Activated CD4-positive, alpha-beta memory T cell treated with anti-CD3 and anti-CD28 coated beads, Interleukin-2, amount 10 ng/mL, durations not matched to agents 7 days and 5 days (primary cell): ENCODE measurements at regions not wholly inside any gene's neighbourhood (a gene's known extent, or its start where the extent isn't known, plus 50 kb on each side); places are given as distances from the start of the nearest gene placed in this dataset.

Source experiments
- CTCF ChIA-PET: fragments of 350-600 bp; sonication (Branson Sonifier 250); formaldehyde crosslinking; loops from one replicate; lab custom pipeline; 2021; ENCODE audit warnings: antibody characterized with exemption, inconsistent platforms; lab: Charles Lee
- POLR2A ChIA-PET: fragments of 350-600 bp; sonication (Branson Sonifier 250); formaldehyde crosslinking; loops from one replicate; lab custom pipeline; 2021; ENCODE audit warnings: antibody characterized with exemption; lab: Charles Lee
- DNase-seq: peaks from one replicate; pipeline ENCODE4 v3.0.0-alpha.2; 2020
- H3K27ac Mint-ChIP-seq: one replicate; pipeline ENCODE4 v1.8.0; 2021; ENCODE audit warnings: mild to moderate bottlenecking, mixed read lengths
- H3K27me3 Mint-ChIP-seq: one replicate; pipeline ENCODE4 v1.8.0; 2021; ENCODE audit warnings: mixed read lengths
- H3K36me3 Mint-ChIP-seq: one replicate; pipeline ENCODE4 v1.8.0; 2021; ENCODE audit warnings: low read depth, mixed read lengths
- H3K4me1 Mint-ChIP-seq: one replicate; pipeline ENCODE4 v1.8.0; 2021; ENCODE audit warnings: mixed read lengths
- H3K4me3 Mint-ChIP-seq: one replicate; pipeline ENCODE4 v1.8.0; 2021; ENCODE audit warnings: mild to moderate bottlenecking, mixed read lengths
- H3K9me3 Mint-ChIP-seq: one replicate; pipeline ENCODE4 v1.8.0; 2021; ENCODE audit warnings: mixed read lengths

DNA sequence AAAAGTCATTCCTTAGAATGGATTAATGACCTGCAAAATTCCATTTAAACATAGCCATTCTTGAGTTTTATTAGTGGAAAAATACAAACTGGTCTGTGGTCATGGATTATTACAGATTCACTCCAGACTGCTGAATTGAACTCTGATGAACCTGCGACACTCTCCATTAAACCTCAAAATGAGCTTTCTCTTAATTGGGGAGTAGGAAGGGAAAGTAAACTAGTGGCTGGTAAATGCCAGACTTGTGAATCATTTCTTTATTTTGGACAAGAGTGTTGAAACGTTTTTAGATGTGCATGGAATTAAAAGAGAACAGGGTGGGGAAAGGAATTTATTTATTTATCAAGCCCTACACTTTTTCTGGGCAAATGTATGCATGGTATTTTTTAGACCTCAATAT lies 321.2 kb upstream of the FANCL start:
- H3K9me3 Mint-ChIP-seq: no peaks in the 10 kb centered on the region
- no peaks in the 10 kb centered on the region for H3K36me3 Mint-ChIP-seq
- H3K27me3 Mint-ChIP-seq: no peaks in the 10 kb centered on the region
- no peak for DNase-seq
- H3K27ac Mint-ChIP-seq: no peak overlapping the region
- ChIA-PET POLR2A (no interaction called here), CTCF (no interaction called here)
- H3K4me3 Mint-ChIP-seq: no peak overlapping the region
- no peaks in the 10 kb centered on the region for H3K4me1 Mint-ChIP-seq

- H3K27me3 Mint-ChIP-seq: no peaks in the 10 kb centered on the region
- no peaks in the 10 kb centered on the region for H3K4me1 Mint-ChIP-seq
- H3K36me3 Mint-ChIP-seq: no peaks in the 10 kb centered on the region
- POLR2A ChIA-PET: no interaction called here
- DNase-seq: no peak
- no peak overlapping the region for H3K4me3 Mint-ChIP-seq
- CTCF ChIA-PET: no interaction called here
- H3K9me3 Mint-ChIP-seq: no peaks in the 10 kb centered on the region
- H3K27ac Mint-ChIP-seq: no peak overlapping the region
Measured at GRCh38 chr2:58560531-58560930, 319.4 kb upstream of the FANCL start.

DNA sequence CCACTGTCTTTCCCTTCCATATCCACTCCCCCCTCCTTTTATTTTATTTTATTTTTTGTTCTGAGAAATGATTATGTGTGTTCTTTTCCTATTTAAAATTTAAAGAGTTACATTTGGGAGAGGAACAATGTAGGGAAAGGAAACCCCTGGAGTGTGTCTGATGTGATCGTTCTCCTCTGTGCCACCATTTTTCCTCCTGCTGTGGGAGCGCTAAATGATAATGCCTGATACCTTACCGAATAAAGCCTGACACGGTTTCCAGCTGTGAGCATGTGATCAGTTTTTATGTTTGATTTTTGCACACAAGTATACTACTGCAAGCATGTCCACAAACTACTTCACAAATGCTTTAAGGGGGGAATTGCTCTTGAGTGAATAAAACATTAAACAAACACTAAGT lies 317.8 kb upstream of the FANCL start:
- no peaks in the 10 kb centered on the region for H3K36me3 Mint-ChIP-seq
- DNase-seq: no peak
- ChIA-PET CTCF (no interaction called here), POLR2A (no interaction called here)
- no peaks in the 10 kb centered on the region for H3K27me3 Mint-ChIP-seq
- no peaks in the 10 kb centered on the region for H3K4me1 Mint-ChIP-seq
- no peaks in the 10 kb centered on the region for H3K9me3 Mint-ChIP-seq
- no peak overlapping the region for H3K4me3 Mint-ChIP-seq
- no peak overlapping the region for H3K27ac Mint-ChIP-seq

DNA sequence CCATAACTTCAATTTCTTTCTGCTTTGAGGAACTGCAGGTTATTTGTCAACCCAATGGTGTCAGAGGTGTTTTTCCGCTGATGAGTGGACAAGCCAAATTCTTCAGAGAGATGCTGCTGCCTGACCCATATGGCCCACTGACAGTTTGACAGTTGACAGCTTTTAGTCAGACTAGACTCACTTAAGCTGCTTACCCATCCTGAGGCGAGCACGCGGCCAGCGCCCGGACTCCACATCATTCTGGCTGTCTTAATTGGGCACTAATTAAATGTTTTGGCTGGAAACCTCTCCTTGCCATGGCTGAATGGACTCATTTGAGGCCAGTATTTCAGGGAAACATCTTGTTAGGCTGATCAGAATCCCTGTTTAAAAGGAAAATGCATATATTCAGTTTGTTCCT lies 316.1 kb upstream of the FANCL start:
- Mint-ChIP-seq H3K4me1 (no peaks in the 10 kb centered on the region), H3K36me3 (no peaks in the 10 kb centered on the region), H3K9me3 (no peaks in the 10 kb centered on the region), H3K27me3 (no peaks in the 10 kb centered on the region), H3K4me3 (no peak overlapping the region), H3K27ac (no peak overlapping the region)
- POLR2A ChIA-PET: no interaction called here
- DNase-seq: no peak
- CTCF ChIA-PET: no interaction called here

DNA sequence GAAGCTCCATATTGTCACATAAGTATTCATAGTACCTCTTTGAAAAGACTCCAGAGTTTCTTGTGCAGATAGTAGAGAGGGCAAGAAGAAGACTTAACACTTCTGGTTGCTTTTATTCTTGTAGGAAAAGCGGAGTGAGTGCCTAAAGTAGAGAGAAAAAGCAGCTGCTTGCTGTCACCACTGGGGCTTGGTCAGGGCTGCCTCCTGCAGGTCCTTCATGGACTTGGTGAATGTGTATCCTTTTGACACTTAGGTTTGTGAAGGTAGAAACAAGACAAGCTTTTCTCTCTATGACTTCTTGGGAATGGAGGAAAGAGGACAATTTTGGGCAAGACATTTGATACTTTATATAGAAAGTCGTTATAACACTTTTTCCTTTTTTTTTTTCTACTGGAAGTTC lies 312.8 kb upstream of the FANCL start:
- ChIA-PET CTCF (no interaction called here), POLR2A (no interaction called here)
- H3K27ac Mint-ChIP-seq: no peak overlapping the region
- no peaks in the 10 kb centered on the region for H3K9me3 Mint-ChIP-seq
- H3K4me3 Mint-ChIP-seq: no peak overlapping the region
- H3K4me1 Mint-ChIP-seq: no peaks in the 10 kb centered on the region
- no peaks in the 10 kb centered on the region for H3K27me3 Mint-ChIP-seq
- H3K36me3 Mint-ChIP-seq: no peaks in the 10 kb centered on the region
- no peak for DNase-seq

GRCh38 chr2:58553522-58553921 lies 312.4 kb upstream of the FANCL start:
- H3K4me1 Mint-ChIP-seq: no peaks in the 10 kb centered on the region
- H3K9me3 Mint-ChIP-seq: no peaks in the 10 kb centered on the region
- no peak overlapping the region for H3K4me3 Mint-ChIP-seq
- ChIA-PET POLR2A (interaction anchor here (1.2 kb wide), 1 partner anchor 29 kb away, joined by 3 read pairs; no protein-coding TSS in a partner anchor), CTCF (no interaction called here)
- DNase-seq: no peak
- no peak overlapping the region for H3K27ac Mint-ChIP-seq
- H3K36me3 Mint-ChIP-seq: no peaks in the 10 kb centered on the region
- no peaks in the 10 kb centered on the region for H3K27me3 Mint-ChIP-seq

GRCh38 chr2:58545300-58546280 lies 304.5 kb upstream of the FANCL start:
- Mint-ChIP-seq H3K27ac (no peak overlapping the region), H3K9me3 (no peaks in the 10 kb centered on the region), H3K36me3 (no peaks in the 10 kb centered on the region), H3K4me1 (no peaks in the 10 kb centered on the region), H3K4me3 (no peak overlapping the region), H3K27me3 (peaks cover 2% of the 10 kb centered on the region)
- no peak for DNase-seq
- ChIA-PET POLR2A (no interaction called here), CTCF (no interaction called here)

DNA sequence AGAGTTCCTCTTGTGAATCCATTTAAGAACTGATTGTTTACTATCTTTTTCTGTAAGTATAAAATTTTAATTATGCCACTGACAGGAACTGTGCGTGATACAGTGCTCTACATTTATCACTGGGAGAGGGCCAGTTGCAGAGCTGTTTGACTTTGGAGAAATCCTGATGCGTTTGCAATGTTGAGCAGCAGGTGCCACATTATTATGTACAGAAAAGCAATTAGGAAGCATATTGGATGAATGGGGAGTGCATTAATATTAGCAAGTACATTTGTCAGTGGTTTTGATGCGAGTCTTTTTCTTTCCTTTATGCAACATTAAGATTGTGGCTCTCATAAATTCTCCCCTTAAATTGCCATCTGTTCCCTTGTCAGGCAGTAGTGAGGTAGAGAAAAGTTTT lies 302.3 kb upstream of the FANCL start:
- CTCF ChIA-PET: no interaction called here
- POLR2A ChIA-PET: interaction anchor here (0.6 kb wide), 1 partner anchor 660 kb away, joined by 3 read pairs; no protein-coding TSS in a partner anchor
- Mint-ChIP-seq H3K4me1 (no peaks in the 10 kb centered on the region), H3K4me3 (no peak overlapping the region), H3K9me3 (no peaks in the 10 kb centered on the region), H3K27me3 (peaks cover 3% of the 10 kb centered on the region), H3K36me3 (no peaks in the 10 kb centered on the region), H3K27ac (no peak overlapping the region)
- no peak for DNase-seq

DNA sequence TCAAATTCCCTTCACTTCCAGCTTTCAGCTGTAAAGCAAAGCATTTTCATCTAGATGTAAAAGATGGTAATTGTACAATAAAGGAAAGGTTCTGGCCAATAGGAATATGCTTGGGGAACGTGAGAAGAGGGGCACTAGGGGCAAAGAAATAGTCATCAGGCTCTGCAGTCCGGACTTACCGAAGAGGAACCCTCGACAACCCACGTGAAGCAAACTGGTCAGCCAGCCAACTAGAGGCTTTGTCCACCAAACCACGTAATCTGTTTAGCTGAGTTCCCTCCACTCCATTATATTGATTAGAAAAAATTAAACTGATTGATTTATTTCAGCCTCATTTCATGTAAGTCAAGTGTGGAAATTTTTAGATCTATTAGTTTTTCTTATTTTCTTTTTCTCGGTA lies 300.4 kb upstream of the FANCL start:
- Mint-ChIP-seq H3K27ac (no peak overlapping the region), H3K36me3 (no peaks in the 10 kb centered on the region), H3K4me3 (no peak overlapping the region), H3K9me3 (no peaks in the 10 kb centered on the region), H3K4me1 (no peaks in the 10 kb centered on the region), H3K27me3 (peaks cover 3% of the 10 kb centered on the region)
- ChIA-PET CTCF (no interaction called here), POLR2A (no interaction called here)
- DNase-seq: no peak

- POLR2A ChIA-PET: no interaction called here
- H3K4me3 Mint-ChIP-seq: no peak overlapping the region
- no peaks in the 10 kb centered on the region for H3K9me3 Mint-ChIP-seq
- CTCF ChIA-PET: no interaction called here
- peaks cover 3% of the 10 kb centered on the region for H3K27me3 Mint-ChIP-seq
- H3K36me3 Mint-ChIP-seq: no peaks in the 10 kb centered on the region
- no peak for DNase-seq
- H3K4me1 Mint-ChIP-seq: no peaks in the 10 kb centered on the region
- no peak overlapping the region for H3K27ac Mint-ChIP-seq
Measured at GRCh38 chr2:58540681-58541080, 299.6 kb upstream of the FANCL start.

DNA sequence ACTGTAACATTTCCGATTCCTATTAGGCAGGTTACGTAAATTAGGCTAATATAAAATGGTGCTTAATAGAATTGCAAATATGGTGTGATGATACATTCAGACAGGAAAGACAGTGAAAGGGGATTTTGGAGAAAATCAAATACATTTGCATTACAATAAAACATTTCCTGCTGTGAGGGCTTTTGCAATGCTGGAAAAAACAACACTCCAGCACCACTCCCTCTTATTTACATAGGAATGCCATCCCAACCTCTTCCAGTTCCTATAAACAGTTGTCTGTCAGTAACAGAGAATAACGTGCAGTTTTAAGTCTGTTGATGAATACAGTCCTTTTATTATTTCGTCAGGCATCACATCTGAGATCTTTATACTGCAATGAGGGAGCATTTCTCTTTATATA lies 298.8 kb upstream of the FANCL start:
- H3K4me1 Mint-ChIP-seq: no peaks in the 10 kb centered on the region
- peaks cover 3% of the 10 kb centered on the region for H3K27me3 Mint-ChIP-seq
- POLR2A ChIA-PET: no interaction called here
- no peaks in the 10 kb centered on the region for H3K36me3 Mint-ChIP-seq
- no peak overlapping the region for H3K27ac Mint-ChIP-seq
- no peak for DNase-seq
- CTCF ChIA-PET: no interaction called here
- no peak overlapping the region for H3K4me3 Mint-ChIP-seq
- no peaks in the 10 kb centered on the region for H3K9me3 Mint-ChIP-seq

DNA sequence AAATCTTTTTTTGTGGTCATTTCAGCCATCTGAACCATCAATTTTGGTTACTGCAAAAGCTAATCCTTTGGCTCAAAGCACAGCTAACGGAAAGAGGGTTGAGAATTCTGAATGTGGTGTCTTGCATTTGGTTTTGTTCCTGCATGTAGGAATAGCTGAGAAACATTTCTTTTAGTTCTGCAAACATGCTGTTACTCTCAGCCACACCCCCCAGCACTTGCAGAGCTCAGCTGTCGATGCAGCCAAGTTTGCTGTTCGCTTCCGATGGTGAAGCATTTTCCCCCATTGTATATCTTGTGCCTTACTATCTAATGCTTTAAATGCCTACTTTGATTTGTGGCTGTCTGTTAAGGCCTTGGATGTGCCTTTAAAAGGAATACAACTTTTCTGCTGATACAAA lies 294.9 kb upstream of the FANCL start:
- no peak for DNase-seq
- H3K36me3 Mint-ChIP-seq: no peaks in the 10 kb centered on the region
- H3K4me1 Mint-ChIP-seq: no peaks in the 10 kb centered on the region
- H3K27me3 Mint-ChIP-seq: peaks cover 3% of the 10 kb centered on the region
- no peaks in the 10 kb centered on the region for H3K9me3 Mint-ChIP-seq
- H3K27ac Mint-ChIP-seq: no peak overlapping the region
- CTCF ChIA-PET: no interaction called here
- POLR2A ChIA-PET: no interaction called here
- H3K4me3 Mint-ChIP-seq: no peak overlapping the region

- Mint-ChIP-seq H3K4me1 (no peaks in the 10 kb centered on the region), H3K36me3 (no peaks in the 10 kb centered on the region), H3K27me3 (no peaks in the 10 kb centered on the region), H3K4me3 (no peak overlapping the region), H3K27ac (no peak overlapping the region), H3K9me3 (no peaks in the 10 kb centered on the region)
- ChIA-PET CTCF (no interaction called here), POLR2A (no interaction called here)
- DNase-seq: no peak
Measured at GRCh38 chr2:58535182-58535581, 294.1 kb upstream of the FANCL start.

DNA sequence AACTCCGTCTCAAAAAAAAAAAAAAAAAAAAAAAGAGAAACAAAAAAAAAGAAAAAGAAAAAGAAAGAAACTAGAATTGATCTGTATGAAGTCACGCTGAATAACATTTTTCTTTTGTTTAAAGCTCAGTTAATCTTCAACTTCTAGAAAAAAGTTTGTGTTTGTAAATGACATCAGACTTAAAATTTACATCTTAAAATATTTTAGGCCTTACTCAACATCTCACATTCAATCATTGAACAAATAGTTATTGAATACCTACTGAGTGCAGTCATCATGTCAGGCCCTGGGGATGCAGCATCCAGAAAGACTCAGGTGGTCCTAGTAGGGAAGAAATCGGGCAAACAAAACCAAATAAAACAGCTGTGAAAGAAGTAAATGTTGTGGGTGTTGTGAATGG lies 292.3 kb upstream of the FANCL start:
- H3K4me3 Mint-ChIP-seq: no peak overlapping the region
- H3K27me3 Mint-ChIP-seq: no peaks in the 10 kb centered on the region
- no peak overlapping the region for H3K27ac Mint-ChIP-seq
- POLR2A ChIA-PET: no interaction called here
- H3K4me1 Mint-ChIP-seq: no peaks in the 10 kb centered on the region
- H3K9me3 Mint-ChIP-seq: no peaks in the 10 kb centered on the region
- CTCF ChIA-PET: no interaction called here
- H3K36me3 Mint-ChIP-seq: no peaks in the 10 kb centered on the region
- DNase-seq: no peak
